HG03196 (cell line): ENCODE measurements at regions not wholly inside any gene's neighbourhood (a gene's known extent, or its start where the extent isn't known, plus 50 kb on each side); places are given as distances from the start of the nearest gene placed in this dataset.

Source experiments
- ATAC-seq: cut with Tn5 transposase; IDR thresholded peaks from one replicate; pipeline ENCODE4 v1.9.1; 2021; ENCODE audit not compliant: unreplicated experiment

DNA sequence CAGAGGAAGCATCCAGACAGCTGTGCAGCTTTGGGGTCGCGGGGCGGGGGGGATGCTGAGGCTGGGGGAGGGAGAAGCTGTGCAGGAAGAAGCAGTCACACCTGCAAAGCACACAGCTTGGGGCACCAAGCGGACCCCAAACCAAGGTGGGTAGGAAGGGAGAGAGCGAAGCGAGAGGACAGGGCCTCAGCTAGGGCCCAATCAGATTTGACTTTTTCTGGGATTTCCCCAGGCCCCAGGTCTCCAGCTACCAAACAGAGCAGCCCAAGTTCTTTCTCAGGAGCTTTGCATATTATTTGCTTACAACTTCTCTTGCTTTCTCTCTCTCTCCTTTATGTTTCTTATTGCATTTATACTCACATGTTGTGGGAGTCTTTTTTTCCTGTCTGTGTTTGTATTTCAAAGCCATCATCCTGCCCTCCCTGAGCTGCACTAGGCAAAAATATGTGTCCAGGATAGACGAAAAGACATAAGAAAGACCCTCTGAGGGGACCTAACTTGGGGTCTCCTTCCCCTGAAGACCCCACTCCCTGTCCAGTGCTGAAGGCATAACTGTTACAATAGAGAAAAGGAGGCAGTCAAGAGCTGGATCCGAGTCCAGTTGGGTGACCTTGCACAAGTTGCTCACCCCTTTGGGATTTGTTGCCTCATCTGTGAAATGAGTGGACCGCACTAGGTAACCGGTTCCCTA, 50.6 kb upstream of the SMNDC1 start:
- peak; percentile 22 for ATAC-seq

GRCh38 chr10:110355922-110356627, 51.4 kb upstream of the SMNDC1 start:
- peak; percentile 17 for ATAC-seq

DNA sequence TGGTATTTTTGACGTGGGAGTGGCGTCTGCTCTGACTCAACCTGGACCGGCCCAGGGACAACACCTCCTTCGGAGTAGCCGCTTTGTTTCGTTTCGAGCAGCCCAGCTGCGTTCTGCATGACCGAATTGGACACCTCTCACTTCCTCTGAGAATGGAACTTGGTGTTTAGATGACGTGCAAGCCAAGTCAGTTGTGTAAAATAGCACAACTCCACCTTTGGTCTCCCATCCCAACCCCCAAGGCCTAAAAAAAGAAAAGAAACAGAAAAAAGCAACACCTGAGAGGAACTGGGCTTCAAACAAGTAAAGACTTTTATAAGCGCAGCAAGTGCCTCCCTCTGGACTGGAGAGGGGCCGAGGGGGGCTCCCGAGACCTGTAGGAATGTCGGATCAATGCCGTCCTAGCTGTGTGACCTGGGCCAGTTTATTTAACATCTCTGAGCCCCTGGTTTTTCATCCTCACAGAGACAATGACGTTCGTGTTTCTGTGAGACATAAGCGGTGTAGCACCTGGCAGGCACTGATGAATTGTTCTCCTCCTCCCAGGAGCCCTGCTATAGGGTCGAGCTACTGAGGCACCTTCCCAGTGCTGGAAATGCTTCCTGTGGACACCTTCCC, 52.0 kb upstream of the SMNDC1 start:
- peak; percentile 77 for ATAC-seq

GRCh38 chr10:110357252-110357780, 52.6 kb upstream of the SMNDC1 start:
- no peak for ATAC-seq

GRCh38 chr10:110357871-110358270, 53.2 kb upstream of the SMNDC1 start:
- ATAC-seq, result no peak

DNA sequence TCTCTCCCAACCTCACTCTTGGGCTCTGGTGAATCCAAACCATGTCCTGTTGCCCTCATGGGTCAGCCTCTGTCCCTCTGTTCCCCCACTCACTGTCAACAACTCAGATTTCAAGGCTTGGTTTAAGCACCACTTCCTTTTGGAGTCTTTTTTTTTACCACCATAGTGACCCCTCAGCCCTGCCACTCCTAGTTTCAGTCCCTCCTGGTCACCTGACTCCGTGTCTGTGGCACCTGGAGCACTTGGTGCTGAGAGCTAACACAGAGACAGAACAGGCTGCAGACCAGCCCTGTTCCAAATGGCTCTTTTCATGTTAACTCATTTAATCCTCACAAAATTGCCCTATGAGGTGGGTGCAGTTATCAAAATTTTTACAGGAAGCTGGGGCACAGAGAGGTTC, 53.6 kb upstream of the SMNDC1 start:
- ATAC-seq, result no peak

DNA sequence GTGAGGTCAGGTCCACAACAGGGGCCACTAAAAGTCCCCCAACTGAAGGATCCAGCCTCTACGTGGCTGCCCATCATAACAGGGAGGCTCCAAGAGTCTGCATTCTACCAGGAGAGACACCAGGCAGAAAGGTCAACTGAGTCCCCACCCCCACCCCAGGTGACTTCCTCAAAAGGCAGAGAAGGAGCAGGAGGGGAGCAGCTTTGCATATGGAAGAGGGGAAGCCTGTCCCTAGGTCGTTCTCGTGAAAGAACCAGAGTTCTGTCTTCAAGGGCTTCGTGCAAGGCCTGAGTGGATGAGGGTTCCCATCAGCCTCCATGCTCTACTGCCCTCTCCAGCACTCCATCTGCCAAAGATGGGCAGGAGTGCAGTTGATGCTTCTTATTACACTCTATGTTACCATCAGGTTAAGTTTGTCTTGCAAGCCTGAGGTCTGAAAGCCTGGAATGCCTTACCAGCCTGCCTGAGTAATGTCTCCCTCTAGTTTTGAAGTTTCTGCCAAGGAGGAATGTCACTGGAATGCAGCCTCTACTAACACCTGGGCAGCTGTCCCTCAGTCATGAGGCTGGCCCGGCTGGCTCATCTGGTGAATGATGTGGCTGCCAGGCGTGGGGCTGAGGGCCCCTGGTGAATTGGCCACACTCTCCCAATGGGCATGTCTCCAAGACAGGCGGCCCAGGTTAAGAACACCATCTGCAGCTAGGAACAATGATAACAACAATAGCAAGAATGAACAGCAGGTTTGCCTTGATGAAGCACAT, 54.3 kb upstream of the SMNDC1 start:
- no peak for ATAC-seq

GRCh38 chr10:110360857-110361474, 56.2 kb upstream of the SMNDC1 start:
- ATAC-seq, result no peak

DNA sequence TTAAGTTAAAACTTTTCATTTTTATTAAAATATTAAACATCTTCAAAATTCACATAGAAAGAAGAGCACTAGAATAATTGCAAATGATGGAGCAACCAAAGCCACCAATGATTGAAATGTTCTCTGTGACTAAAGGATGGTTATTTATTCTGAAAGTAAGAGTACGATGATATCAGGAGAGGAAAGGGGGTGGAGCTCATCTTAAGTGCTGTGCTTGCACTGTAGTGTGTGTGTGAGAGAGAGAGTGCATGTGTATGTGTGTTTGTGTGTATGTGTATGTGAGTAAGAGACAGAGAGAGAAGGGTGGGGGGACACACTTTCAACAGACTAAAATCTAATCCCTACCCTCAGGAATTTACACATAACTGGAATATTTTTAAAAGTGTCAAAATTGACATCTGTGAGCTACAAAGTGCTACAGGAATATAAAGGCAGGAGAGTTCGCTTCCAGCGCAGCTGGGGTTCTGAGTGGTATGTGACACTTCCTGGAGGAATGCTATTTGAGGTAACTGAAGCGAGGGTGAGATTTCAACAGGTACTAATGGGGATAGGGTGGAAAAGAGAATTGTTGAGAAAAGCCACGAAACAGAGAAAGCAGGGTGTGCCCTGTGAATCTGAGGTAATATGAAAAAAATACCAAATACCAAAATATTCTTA, 57.2 kb upstream of the SMNDC1 start:
- no peak for ATAC-seq

DNA sequence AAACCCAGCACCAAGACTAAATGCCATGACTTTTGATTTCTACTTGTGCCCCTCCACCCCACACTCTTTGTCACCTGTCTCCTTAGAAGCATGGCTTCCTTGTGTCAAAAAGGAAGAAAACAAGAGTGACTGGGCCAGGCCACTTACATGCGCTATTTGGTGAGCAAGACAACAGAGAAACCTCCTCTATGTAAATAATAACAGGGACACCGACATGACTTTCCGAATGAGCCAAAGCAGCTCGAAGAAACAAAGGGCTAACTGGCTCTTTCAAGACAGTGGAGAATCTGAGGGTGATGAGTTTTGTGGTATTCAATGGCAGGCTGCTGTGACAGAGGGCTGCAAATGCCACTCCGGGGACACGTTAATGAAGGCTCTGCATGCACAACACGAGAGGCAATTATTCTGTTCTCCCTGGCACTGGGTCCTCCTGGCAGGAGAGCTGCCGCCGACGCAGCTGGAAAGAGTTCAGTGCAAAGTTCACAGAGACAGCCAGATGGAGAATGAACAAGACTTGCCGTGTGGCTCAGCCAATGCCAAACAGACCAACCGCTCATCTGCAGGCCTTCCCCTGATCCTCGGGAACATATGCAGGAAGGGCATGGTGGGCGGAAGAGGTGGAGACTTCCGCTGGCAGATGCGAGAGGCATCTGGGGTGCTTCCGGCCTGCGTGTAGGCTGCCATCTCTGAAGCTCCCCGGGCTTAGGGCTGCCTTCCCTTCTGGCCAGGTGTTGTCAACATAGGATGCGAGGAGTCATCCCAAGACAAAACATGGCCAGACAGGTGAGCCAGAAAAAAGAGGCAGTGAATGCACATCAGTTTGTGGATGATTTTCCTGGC, 59.1 kb upstream of the SMNDC1 start:
- no peak for ATAC-seq

DNA sequence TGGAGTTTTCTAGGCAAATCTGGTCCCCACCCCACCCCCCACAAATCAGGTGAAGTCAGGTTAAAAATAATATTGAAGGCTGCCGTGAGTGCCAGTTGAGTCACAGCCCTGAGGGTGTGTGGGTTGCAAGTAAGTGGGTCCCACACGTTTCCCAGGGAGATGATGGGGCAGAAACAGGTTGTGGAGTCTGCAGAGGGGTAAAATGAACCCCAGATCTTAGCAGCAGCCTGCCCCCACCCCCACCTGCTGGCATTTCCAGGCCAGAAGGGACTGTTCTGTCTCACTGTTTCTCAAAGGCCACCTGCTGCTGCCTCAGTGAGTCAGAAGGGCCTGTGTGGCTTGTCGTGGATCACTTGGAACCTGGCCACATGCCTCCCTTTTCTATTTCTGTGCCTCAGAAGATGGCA, 59.8 kb upstream of the SMNDC1 start:
- no peak for ATAC-seq

DNA sequence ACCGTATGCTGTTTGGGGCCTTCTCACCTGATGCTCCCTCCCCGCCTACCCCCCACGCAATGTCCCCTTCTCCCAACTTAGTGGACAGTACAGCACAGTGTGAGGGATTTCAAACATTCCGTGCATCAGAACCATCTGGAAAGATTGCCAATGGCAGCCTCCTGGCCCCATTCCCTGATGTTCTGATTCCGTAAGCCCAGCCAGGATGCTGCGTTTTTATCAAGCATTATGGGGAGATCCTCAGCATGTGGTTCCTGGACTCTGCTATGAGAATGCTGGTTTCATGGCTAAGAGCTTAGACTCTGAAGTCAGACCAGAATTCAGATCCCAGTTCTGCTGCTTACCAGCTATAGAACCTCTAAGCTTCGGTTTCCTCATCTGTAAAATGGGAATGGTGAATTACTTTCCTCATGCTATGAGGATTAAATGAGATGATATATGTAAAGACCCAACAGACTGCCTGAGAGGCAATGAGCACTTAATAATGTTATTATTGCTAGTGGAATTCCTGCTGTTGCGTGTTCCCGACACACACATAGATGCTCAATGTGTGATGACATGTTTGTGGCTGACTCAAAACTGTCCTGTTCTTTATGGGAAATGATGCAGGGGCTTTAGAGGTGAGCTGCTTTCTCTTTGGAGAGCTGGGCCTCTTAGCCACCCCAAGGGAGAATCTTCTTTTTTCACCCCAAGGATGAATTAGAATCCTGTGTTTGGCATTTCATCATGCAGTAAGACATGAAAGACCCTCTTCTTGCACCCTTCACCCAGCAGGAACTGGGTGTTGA, 60.8 kb upstream of the SMNDC1 start:
- ATAC-seq, result no peak

GRCh38 chr10:110366635-110367034, 61.9 kb upstream of the SMNDC1 start:
- ATAC-seq, result no peak

- ATAC-seq, result no peak
Observed at GRCh38 chr10:110368002-110368401, 63.3 kb upstream of the SMNDC1 start.

DNA sequence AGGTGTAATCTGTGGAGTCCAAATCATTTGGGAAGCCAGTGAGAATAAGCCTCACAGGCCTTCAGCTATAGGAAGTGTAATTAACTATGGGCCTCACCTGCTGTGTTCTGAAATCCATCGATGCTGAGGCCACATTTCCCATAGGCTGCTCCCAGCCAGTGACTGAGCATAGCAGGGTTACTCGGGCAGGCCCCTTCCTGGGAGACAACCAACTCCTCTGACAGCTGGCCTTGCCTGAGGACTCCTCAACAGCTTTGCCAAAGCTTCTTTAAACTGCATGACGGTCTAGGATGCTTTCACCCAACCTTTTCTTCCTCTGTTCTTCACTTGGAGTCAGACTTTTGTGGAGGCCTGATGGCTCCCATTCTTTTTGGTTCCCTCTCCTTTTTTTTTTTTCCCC, 63.8 kb upstream of the SMNDC1 start:
- ATAC-seq, result no peak

- no peak for ATAC-seq
Observed at GRCh38 chr10:110370006-110370405, 65.3 kb upstream of the SMNDC1 start.

GRCh38 chr10:110372656-110373055, 67.9 kb upstream of the SMNDC1 start:
- ATAC-seq, result no peak

- no peak for ATAC-seq
Observed at GRCh38 chr10:110373059-110373458, 68.3 kb upstream of the SMNDC1 start.
